ENCODE measurements at regions not wholly inside any gene's neighbourhood (a gene's known extent, or its start where the extent isn't known, plus 50 kb on each side); places are given as distances from the start of the nearest gene placed in this dataset.

DNA sequence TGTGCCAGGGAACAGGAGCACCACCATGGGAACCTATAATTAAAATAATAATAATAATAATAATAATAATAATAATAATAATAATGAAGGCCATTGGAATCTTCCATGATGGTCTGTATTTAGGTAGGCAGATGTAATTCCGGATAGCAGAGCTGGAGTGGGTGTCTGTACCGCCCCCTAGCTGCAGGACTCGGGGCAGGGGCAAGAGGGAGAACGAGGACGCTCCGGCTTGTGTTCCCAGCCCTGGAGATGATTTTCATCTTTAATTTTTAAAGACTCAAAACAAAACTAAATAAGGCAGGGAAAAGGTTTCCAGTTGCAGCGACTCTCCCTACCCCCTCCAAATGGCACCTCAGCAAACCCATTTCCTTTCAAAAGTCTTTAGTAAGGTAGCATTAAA is 501.1 kb downstream of the VRK1 start:
- no peak for DNase-seq (ENCODE audit: low spot score)

- no peak for DNase-seq (ENCODE audit: low spot score)
These were observed 501.6 kb downstream of the VRK1 start for GRCh38 chr14:97298736-97299135.

DNA sequence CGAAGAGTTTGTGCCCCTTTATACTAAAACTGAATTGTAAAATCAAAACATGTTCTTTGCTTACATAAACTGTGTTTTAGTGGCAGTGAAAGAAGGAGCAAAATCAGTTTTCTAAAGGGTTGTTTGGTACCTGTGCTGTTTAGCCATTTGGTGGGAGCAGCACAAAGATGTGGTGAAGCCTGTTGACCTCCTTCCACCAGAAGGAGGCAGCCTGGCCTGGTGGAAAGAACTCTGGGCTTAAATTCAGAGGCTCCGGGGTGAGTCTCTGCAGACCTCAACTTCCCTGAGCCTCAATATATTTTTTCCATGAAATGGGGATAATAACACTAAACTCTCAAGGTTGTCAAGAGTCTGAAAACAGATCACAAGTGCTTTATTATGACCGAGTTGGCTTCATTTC is 502.5 kb downstream of the VRK1 start:
- no peak for DNase-seq (ENCODE audit: low spot score)

DNA sequence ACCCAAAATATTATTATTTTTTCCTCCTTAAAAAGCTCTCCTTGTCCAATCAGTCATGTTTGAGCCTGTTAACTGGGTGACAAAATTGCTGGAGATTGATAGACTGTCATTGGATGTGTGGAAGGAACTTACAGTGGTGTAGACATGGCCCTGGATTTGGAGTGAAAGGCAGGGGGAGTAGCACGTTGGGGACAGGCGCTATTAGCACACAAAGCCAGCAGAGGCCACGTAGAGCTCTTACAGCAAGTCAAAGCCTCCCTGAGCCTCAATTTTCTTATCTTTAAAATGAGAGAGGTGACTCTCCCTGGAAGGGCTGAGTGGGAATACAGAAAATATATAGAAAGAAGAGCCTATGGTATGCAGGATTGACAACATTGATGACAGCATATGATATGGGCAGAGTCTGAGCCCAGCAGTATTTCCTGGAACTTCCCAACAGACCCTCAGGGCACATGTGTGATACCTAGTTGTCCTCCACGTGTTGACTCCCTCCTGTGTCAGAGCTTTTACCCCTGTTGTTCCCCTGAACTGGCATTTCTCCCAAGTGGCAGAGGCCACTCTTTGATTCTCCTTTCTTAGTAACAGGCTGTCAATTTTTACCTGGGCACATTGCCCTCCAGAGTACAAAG is 504.9 kb downstream of the VRK1 start:
- no peak for DNase-seq (ENCODE audit: low spot score)

- no peak for DNase-seq (ENCODE audit: low spot score)
These were observed 509.1 kb downstream of the VRK1 start for GRCh38 chr14:97306133-97306759.

DNA sequence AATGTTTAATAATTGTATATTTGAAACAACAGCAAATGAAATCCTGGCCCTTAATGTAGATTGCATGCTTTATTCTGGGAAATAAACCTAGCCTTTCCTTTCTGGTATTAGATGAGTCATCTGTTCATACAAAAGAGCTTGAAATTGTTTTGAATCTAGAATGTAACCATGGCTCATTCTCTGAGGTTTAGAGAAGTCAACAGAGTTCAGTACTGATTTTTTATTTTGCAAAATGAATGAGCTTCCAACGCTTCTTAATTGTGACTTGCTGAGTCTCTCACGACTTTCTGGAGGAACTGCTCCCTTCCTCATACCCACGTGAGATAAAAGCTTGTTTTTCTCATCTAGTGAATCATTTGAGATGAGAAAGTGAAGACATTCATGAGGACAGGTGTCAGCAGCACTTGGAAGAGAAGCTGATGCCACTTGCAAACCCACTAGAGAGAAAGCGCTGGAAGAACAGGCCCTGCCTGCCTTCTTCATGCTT is 509.6 kb downstream of the VRK1 start:
- DNase-seq (ENCODE audit: low spot score) = no peak

GRCh38 chr14:97311411-97311810 is 514.2 kb downstream of the VRK1 start:
- no peak for DNase-seq (ENCODE audit: low spot score)

DNA sequence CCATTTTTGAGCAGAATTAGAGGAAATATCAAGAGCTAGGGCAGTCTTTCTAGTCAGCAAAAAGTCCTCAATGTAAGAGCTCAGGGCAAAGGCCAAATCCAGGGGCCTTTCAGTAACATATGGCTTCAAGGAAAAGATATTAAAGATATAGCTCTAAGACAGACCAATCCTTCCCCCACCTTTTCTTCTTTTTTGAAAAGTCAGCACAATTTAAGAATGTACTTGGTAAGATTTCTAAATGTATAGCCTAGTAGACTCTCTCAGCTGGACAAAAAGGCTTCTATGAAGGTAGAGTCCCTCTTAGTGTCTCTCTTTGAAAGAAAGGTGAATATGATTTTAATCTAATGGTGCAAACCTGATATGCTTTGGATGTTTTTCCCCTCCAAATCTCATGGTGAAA is 515.7 kb downstream of the VRK1 start:
- no peak for DNase-seq (ENCODE audit: low spot score)

- DNase-seq (ENCODE audit: low spot score) = no peak
These were observed 518.6 kb downstream of the VRK1 start for GRCh38 chr14:97315790-97316189.

DNA sequence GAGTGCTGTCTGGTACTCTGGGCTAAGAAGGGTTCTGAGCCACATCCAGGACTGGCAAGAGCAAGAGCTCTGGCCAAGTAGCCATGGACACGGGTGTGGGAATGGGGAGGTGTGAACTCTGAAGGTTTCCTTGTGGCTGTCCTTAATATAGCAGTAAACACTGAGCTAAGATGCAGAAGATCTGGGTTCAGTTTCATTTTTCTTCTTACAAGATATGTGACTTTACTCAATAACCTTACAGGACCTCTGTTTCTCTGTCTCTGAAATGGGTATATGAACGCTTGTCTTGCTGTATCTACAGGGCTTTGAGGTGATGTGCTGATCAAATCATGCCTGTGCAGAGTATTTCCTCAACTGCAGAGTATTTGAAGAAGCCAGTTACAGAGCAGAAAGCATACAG is 521.2 kb downstream of the VRK1 start:
- no peak for DNase-seq (ENCODE audit: low spot score)

GRCh38 chr14:97319691-97320090 is 522.5 kb downstream of the VRK1 start:
- DNase-seq (ENCODE audit: low spot score) = no peak

DNA sequence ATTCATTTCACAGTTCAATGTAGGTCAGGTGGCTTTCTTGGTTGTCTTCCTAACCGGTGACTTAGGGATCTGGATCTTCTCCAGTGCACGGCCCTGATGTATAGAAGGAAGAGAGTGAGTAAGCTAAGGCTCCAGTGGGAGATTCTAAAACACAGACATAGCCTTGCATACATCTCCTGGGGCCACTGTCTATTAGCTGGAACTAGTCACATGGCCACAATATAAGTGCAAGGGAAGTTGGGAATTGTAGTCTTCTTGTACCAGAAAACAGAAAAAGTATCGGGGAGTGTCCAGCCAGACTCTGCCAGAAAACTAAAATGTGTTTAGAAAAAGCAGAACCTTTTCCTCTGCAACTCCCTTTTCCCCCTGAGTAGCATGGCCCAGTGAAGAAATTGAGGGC is 531.6 kb downstream of the VRK1 start:
- no peak for DNase-seq (ENCODE audit: low spot score)

DNA sequence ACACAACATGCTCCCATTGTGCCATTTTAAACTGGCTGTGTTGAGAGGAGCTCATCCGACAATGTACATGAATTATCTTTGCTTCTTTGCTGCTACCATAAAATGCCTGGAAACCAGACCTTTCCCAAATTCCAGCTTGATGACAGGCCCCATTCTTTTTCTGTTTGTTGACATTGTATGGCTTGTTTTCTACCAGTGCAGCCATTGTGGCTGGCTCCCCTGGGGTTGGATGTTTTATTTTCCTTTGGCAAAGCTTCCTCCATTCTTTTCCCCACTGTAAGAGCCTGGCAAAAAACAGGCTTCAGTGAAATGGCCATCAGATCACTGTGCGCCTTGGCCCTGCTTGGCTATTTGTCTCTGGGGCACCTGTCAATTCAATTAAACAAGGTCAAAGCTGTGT is 532.5 kb downstream of the VRK1 start:
- DNase-seq (ENCODE audit: low spot score) = no peak

- DNase-seq (ENCODE audit: low spot score) = no peak
These were observed 533.9 kb downstream of the VRK1 start for GRCh38 chr14:97331058-97331457.

- DNase-seq (ENCODE audit: low spot score) = no peak
These were observed 534.3 kb downstream of the VRK1 start for GRCh38 chr14:97331526-97331925.

DNA sequence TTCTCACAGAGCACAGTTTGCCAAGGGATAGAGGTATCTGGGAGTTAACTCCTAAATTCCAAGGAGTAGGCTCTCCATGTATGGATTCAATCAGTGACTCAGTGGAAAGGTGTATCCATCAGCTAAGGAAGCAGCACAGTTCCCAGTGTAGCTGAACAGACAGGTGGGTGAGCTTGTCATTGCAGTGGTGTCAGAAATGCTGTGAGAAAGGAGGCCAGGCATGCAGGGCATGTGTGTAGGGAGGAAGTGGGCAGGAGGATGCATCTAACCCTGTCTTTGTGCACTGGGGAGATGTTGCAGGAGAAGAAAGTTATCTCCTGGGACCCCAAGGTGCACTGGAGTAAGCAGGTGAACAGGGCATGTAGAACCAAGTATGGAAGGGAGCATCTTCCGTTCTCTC is 539.0 kb downstream of the VRK1 start:
- DNase-seq (ENCODE audit: low spot score) = no peak

DNA sequence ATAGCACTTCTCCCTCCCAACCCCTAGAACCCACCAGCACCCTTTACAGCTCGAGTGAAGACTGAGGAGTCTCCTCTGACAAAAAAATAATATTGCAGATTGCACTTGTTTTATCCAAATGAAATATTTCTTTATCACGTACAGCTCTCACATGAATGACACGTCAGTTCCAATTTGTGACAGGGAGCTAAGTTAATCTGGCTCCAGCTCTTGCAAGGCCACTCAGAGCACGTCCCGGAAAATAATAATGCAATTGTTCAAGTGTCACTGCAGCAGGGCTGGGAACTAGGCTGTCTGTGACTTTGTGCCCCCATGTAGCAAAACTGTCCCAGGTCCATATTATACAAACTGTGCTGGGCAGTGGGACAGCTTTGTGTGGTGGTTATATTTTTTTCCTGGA is 539.6 kb downstream of the VRK1 start:
- no peak for DNase-seq (ENCODE audit: low spot score)

DNA sequence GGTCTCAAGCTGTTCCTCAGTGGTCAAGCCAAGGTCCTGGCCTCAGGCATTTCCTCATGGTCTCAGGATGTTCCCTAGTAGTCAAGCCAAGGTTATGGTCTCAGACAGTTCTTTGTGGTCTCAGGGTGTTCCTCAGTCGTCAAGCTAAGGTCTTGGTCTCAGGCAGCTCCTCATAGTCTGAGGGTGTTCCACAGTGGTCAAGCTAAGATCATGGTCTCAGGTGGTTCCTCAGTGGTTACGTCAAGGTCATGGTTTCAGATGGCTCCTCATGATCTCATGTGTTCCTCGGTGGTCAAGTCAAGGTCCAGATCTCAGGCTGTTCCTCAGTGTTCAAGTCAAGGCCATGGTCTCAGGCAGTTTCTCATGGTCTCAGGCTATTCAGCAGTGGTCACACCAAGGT is 540.1 kb downstream of the VRK1 start:
- no peak for DNase-seq (ENCODE audit: low spot score)

DNA sequence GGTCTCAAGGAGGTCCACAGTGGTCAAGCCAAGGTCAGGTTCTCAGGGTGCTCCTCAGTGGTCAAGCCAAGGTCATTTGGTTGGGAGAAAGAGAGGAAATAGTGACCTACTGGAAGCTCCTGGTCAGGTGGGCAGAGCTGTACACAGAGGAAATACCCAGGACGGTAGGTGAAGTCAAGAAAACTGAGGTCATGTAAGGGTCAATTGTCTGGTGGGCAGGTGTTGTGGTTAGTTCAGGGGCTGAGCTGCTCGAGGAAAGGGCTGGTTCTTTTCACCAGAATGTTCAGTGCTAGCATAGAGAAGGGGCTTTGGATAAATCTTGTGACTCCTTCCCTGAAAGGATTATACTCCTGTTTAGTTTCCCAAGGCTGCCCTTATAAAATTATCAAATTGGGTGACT is 540.5 kb downstream of the VRK1 start:
- no peak for DNase-seq (ENCODE audit: low spot score)

DNA sequence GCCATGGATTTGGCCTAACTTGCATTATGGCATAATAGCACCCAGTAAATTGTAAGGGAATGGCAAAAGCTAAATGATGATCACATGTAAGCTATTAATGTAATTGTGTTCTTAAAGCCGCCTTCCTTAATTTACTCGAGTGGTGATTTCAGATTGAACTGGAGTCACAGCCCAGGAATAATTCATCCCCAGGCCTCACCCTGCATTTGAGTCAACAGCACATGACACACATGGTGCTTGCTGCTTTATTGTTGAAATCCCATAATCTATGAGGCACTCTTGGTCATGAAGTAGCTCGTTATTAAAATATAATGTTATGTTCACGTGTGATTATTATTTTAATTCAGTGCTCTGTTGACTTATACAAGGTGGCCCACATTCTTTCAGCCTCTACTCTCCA is 547.5 kb downstream of the VRK1 start:
- DNase-seq (ENCODE audit: low spot score) = no peak

GRCh38 chr14:97346675-97347074 is 549.5 kb downstream of the VRK1 start:
- DNase-seq (ENCODE audit: low spot score) = no peak

GRCh38 chr14:97349463-97349862 is 552.3 kb downstream of the VRK1 start:
- no peak for DNase-seq (ENCODE audit: low spot score)

DNA sequence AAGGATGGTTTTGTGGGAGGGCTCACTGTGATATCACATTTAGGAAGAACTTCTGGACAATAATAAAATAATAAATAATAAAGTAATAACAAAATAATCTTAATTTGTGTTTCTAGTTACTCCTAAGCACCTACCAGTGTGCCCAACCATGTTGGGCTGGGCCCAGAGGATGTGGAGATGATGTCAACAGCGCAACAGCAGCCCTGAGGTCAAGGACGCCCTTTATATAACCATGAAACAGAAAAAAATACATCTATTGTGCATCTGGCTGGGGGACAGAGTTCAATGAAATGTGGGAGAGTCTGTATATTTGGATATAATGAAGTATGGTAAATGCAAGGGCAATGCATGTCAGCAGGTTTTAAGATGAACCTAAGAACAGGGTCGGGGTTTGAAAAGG is 552.8 kb downstream of the VRK1 start:
- no peak for DNase-seq (ENCODE audit: low spot score)

DNA sequence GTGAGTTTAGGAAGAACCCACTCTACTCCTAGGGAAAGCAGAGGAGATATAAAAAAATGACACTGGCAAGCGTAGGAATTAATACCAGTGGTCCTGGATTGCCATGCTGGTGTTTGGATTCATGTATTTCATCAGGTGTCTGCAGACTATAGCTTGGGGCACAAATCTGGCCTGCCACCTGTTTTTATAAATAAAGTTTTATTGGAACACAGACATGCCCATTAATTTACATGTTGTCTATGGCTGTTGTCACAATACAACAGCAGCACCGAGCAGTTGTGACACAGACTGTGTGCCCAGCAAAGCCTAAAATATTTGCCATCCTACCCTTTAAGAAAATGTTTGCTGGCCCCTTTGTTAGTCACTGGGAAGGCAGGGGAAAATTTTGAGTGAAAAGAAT is 553.2 kb downstream of the VRK1 start:
- DNase-seq (ENCODE audit: low spot score) = no peak
